ENCODE measurements at regions not wholly inside any gene's neighbourhood (a gene's known extent, or its start where the extent isn't known, plus 50 kb on each side); places are given as distances from the start of the nearest gene placed in this dataset.
A peak's percentile ranks its signal among the peaks of the same experiment; 100 is the strongest.
"Not testable (repeated sequence)": the region's sequence is repeated elsewhere in the genome, so short reads cannot be mapped to it uniquely, and the experiment has no call there.

- DNase-seq (ENCODE audit: low spot score): no peak
Measured at GRCh38 chr4:122973465-122973864, 51.1 kb upstream of the NUDT6 start.

- peak; percentile 29 for DNase-seq (ENCODE audit: low spot score)
Measured at GRCh38 chr4:122976111-122976510, 53.7 kb upstream of the NUDT6 start.

GRCh38 chr4:122977103-122977502 lies 54.7 kb upstream of the NUDT6 start:
- no peak for DNase-seq (ENCODE audit: low spot score)

GRCh38 chr4:122978109-122978508 lies 55.7 kb upstream of the NUDT6 start:
- DNase-seq (ENCODE audit: low spot score): no peak

GRCh38 chr4:122978789-122979188 lies 56.4 kb upstream of the NUDT6 start:
- no peak for DNase-seq (ENCODE audit: low spot score)

- DNase-seq (ENCODE audit: low spot score): no peak
Measured at GRCh38 chr4:122980860-122981259, 58.5 kb upstream of the NUDT6 start.

- DNase-seq (ENCODE audit: low spot score): no peak
Measured at GRCh38 chr4:122988696-122989095, 66.3 kb upstream of the NUDT6 start.

GRCh38 chr4:122990891-122991290 lies 68.5 kb upstream of the NUDT6 start:
- no peak for DNase-seq (ENCODE audit: low spot score)

- no peak for DNase-seq (ENCODE audit: low spot score)
Measured at GRCh38 chr4:122992057-122992456, 69.7 kb upstream of the NUDT6 start.

- no peak for DNase-seq (ENCODE audit: low spot score)
Measured at GRCh38 chr4:122992641-122993040, 70.2 kb upstream of the NUDT6 start.

- no peak for DNase-seq (ENCODE audit: low spot score)
Measured at GRCh38 chr4:122996350-122996749, 74.0 kb upstream of the NUDT6 start.

- no peak for DNase-seq (ENCODE audit: low spot score)
Measured at GRCh38 chr4:122997463-122998101, 75.2 kb upstream of the NUDT6 start.

- DNase-seq (ENCODE audit: low spot score): not testable (repeated sequence)
Measured at GRCh38 chr4:123004079-123004478, 81.7 kb upstream of the NUDT6 start.

GRCh38 chr4:123005126-123005525 lies 82.7 kb upstream of the NUDT6 start:
- DNase-seq (ENCODE audit: low spot score): not testable (repeated sequence)

- DNase-seq (ENCODE audit: low spot score): no peak
Measured at GRCh38 chr4:123007679-123008078, 85.3 kb upstream of the NUDT6 start.

GRCh38 chr4:123012416-123012815 lies 90.0 kb upstream of the NUDT6 start:
- DNase-seq (ENCODE audit: low spot score): not testable (repeated sequence)

- no peak for DNase-seq (ENCODE audit: low spot score)
Measured at GRCh38 chr4:123014038-123014437, 91.6 kb upstream of the NUDT6 start.

GRCh38 chr4:123017078-123017477 lies 94.7 kb upstream of the NUDT6 start:
- DNase-seq (ENCODE audit: low spot score): no peak

- DNase-seq (ENCODE audit: low spot score): peak; percentile 49
Measured at GRCh38 chr4:123017636-123018395, 95.4 kb upstream of the NUDT6 start.

GRCh38 chr4:123018396-123018775 lies 96.0 kb upstream of the NUDT6 start:
- no peak for DNase-seq (ENCODE audit: low spot score)

GRCh38 chr4:123020285-123020684 lies 97.9 kb upstream of the NUDT6 start:
- DNase-seq (ENCODE audit: low spot score): no peak

- DNase-seq (ENCODE audit: low spot score): no peak
Measured at GRCh38 chr4:123023647-123024046, 101.2 kb upstream of the NUDT6 start.

- no peak for DNase-seq (ENCODE audit: low spot score)
Measured at GRCh38 chr4:123024710-123025109, 102.3 kb upstream of the NUDT6 start.

GRCh38 chr4:123025398-123025797 lies 103.0 kb upstream of the NUDT6 start:
- no peak for DNase-seq (ENCODE audit: low spot score)
